HUDEP-2 (cell line): ENCODE measurements at regions not wholly inside any gene's neighbourhood (a gene's known extent, or its start where the extent isn't known, plus 50 kb on each side); places are given as distances from the start of the nearest gene placed in this dataset.
"Not testable (repeated sequence)": the region's sequence is repeated elsewhere in the genome, so short reads cannot be mapped to it uniquely, and the experiment has no call there.

Experiments used
- DNase-seq, 76 experiments: peaks; one replicate each; lab custom pipeline; 2025; ENCODE audit not compliant: unreplicated experiment in 76 of 76; lab: John Stamatoyannopoulos, UW

GRCh38 chr3:75432885-75433284 is 231.2 kb upstream of the FRG2C start:
- peak in 1 of 76 experiments; percentile 6 for DNase-seq

GRCh38 chr3:75433295-75433694 is 230.8 kb upstream of the FRG2C start:
- DNase-seq, result not testable (repeated sequence)

GRCh38 chr3:75434276-75434912 is 229.7 kb upstream of the FRG2C start:
- DNase-seq, result peak in 22 of 76 experiments; percentile 1 to 54 (median 31)

DNA sequence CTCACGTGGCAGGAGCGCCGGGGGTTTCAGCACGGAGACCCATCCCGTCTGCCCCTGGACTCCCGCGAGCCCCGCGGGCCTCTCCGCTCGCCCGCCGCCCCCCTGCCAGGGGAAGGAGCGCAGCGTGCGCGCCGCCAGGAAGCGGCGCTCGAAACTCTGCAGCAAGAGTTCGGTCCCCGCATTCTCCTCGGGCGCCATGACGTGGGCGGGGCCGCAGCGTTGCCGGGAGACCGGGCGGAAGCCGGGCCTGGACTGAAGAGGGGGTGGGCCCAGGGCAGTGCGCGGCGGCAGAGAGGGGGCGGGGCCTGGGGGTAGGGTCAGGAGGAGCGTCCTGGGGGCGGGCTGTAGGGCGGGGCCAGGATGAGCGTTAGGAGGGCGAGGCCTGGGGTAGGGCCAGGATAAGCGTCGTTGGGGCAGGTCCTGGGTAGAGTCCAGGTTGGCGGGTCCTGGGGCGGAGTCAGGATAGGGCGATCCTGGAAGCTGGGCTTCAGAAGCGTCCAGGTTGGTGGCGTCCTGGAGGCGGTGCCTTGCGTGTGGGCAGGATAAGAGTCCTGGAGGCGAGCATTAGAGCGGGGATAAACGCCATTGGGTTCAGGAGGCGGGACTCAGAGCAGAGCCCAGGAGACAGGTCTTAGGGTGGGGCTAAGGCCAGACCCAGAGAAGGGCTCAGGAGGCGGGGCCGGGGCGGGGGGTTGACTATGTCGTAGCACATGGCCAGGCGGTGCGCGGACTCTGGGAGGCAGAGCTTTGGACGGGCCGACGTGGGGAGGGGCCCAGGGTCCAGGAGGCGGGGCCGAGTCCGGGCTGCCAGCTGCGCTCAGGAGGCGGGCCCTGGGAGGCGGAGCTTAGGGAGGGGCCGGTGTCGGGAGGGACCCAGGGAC is 229.0 kb upstream of the FRG2C start:
- DNase-seq, result peak; percentile 39 to 100 (median 98)

- DNase-seq, result peak in 7 of 76 experiments; percentile 21 to 61 (median 38)
These were observed 228.2 kb upstream of the FRG2C start for GRCh38 chr3:75435794-75436400.

GRCh38 chr3:75440986-75441385 is 223.1 kb upstream of the FRG2C start:
- DNase-seq, result not testable (repeated sequence)

- DNase-seq, result not testable (repeated sequence)
These were observed 219.5 kb upstream of the FRG2C start for GRCh38 chr3:75444634-75445033.

- DNase-seq, result peak in 11 of 76 experiments; percentile 2 to 48 (median 20)
These were observed 218.9 kb upstream of the FRG2C start for GRCh38 chr3:75445234-75445633.

- not testable (repeated sequence) for DNase-seq
These were observed 217.2 kb upstream of the FRG2C start for GRCh38 chr3:75446948-75447347.

DNA sequence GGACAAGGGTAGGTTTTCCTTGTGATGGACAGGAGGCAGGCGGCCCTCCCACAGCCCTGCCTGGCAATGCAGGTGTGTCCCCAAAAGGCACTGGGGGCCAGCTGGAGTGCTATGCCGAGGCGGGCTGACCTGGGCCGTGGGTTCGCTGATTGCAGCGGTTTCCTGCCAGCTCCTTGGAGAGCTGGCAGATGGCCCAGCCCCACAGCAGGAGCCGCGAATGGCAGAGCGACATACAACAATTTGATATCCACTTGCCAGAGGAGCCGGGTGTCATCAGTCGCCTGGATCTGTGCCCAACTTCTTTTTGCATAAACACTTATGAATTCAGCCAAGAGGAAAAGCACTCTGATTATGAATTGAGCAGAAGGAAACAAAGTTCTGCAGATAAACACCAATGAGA is 210.8 kb upstream of the FRG2C start:
- DNase-seq, result peak in 15 of 76 experiments; percentile 0 to 68 (median 35)

DNA sequence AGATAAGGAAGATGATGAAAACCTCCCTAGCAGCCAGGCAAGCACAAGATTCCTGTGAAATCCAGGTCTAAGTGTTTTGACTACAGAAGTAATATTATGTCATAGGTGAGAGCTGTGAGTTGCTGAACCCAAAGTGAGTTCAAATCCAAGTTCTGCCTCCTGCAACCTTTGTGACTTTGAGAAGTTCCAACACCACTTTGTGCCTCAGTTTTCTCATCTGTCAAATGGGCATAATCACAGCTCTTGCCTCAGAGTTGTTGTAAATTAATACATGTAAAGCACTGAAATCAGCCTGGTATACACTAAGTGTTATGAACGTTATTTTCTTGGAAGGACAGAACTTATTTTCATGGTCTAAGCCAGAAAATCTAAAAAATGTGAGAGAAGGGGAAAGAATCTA is 210.3 kb upstream of the FRG2C start:
- DNase-seq, result not testable (repeated sequence)

- not testable (repeated sequence) for DNase-seq
These were observed 189.6 kb upstream of the FRG2C start for GRCh38 chr3:75474530-75474929.

DNA sequence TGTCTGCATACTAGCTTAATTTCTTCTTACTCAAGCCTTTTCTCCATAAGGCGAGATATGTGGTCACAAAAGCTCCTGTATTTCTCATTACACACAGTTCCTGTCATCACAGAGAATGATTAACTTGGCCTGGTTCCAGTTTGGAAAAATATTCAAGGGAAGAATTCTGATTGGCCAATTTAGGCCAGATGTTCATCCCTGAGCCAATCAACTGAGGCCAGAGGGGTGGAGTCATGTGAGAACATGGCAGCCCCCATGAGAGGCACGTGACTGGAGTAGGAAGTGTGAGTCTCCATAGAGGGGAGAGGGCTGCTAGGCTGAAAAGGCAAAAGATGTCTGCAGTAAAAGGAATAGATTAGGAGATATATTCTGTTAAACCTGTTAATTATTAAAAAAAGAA is 167.5 kb upstream of the FRG2C start:
- peak in 1 of 76 experiments; percentile 2 for DNase-seq

- not testable (repeated sequence) for DNase-seq
These were observed 163.8 kb upstream of the FRG2C start for GRCh38 chr3:75500357-75500756.

DNA sequence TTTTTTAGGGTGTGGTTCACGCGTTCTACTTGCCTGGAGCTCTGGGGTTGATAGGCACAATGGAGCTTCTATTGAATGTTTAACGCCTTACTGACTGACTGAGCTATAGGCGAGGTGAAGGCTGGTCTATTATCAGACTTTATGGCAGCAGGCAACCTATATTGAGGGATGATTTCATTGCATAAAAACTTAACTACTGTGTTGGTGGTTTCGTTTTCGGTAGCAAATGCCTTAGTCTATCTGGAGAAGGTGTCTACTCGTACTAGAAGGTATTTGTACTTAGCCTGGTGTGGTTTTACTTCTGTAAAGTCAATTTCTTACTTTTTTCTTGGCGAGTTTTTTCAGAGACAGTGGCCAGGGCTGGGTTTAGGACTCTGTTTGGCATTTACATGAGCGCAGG is 162.0 kb upstream of the FRG2C start:
- not testable (repeated sequence) for DNase-seq

- peak in 2 of 76 experiments; percentile 0 to 1 for DNase-seq
These were observed 161.1 kb upstream of the FRG2C start for GRCh38 chr3:75502769-75503756.

DNA sequence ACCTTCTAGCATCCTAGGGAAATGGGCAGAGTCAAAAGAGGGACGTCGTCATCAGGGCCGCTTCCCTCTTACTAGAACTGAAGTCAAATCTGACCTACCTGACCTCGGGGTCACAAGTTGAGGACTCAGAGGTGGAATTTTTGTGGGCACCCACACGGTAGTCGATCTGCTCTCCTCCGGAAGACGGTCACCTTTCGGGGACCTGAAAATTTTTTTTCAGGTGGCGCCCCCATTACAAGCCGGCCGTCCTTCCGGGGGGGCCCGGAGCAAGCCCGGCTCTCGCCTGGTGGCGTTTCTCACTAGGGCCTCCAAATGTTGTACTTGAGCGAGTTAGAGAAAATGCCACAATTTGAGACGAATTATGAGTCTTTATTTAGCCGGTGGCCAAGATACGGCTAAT is 157.5 kb upstream of the FRG2C start:
- no peak for DNase-seq

DNA sequence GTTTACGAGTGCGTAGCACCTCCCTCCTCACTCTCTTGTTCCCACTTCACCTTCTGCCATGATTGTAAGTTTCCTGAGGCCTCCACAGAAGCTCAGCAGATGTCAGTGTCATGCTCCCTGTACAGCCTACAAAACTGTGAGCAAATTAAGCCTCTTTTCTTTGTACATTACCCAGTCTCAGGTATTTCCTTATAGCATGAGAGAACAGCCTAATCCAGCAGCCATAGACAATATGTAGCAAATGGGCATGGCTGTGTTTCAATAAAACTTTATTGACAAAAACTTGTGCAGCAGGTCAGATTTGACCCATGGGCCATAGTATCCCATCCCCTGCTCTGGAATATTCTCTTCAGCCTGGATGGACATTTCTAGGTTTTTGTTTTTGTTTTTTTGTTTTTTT is 156.2 kb upstream of the FRG2C start:
- DNase-seq, result not testable (repeated sequence)

- DNase-seq, result not testable (repeated sequence)
These were observed 136.5 kb upstream of the FRG2C start for GRCh38 chr3:75527657-75528056.

DNA sequence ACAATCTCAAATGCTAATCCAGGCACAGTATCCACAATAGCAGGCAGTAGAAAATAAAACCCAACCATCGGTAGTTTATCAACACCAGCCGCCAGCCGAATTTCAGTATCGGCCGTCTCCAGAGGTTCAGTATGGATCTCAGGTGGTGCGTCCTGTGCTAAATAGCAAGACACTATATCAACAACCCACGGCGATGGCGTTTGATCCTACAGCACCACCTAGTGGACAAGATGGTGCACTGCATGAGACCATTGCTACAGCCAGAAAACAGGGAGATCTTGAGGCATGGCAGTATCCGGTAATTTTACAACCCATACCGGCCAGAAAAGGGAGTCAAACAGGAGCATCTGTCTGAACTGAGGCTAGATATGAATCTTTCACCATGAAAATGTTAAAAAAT is 112.0 kb upstream of the FRG2C start:
- peak in 38 of 76 experiments; percentile 0 to 45 (median 9) for DNase-seq
